SW 1271 (cell line): ENCODE measurements at regions not wholly inside any gene's neighbourhood (a gene's known extent, or its start where the extent isn't known, plus 50 kb on each side); places are given as distances from the start of the nearest gene placed in this dataset.
"Not testable (repeated sequence)": the region's sequence is repeated elsewhere in the genome, so short reads cannot be mapped to it uniquely, and the experiment has no call there.

Experiments
- DNase-seq, 2 experiments: peaks; one replicate each; lab custom pipeline; 2025; lab: John Stamatoyannopoulos, UW

- no peak for DNase-seq
Observed at GRCh38 chr12:73517859-73518258, 1019.8 kb upstream of the ATXN7L3B start.

GRCh38 chr12:73529231-73529630, 1008.4 kb upstream of the ATXN7L3B start:
- no peak for DNase-seq

GRCh38 chr12:73529954-73530353, 1007.7 kb upstream of the ATXN7L3B start:
- DNase-seq, result no peak

DNA sequence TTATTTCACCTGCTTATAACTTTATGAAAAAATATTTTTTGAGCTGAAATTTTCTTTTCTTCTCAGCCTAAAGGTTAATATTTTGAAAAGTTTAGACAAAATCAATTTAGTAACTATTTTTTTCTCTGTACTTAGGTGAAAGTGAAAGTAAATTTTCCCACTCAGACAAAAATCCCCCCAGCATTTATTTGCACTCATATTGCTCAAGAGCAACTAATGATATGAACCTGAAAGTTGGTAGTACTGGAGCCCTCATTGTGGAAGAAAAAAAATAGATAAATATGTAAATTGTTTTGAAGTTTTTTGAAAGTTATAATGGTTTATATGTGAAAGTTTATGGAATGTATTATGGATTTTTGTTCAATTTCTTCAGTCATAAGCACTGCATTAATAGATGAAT, 1005.9 kb upstream of the ATXN7L3B start:
- no peak for DNase-seq

- DNase-seq, result no peak
Observed at GRCh38 chr12:73547421-73547820, 990.2 kb upstream of the ATXN7L3B start.

- DNase-seq, result no peak
Observed at GRCh38 chr12:73585136-73585535, 952.5 kb upstream of the ATXN7L3B start.

GRCh38 chr12:73589220-73589619, 948.4 kb upstream of the ATXN7L3B start:
- DNase-seq, result no peak

DNA sequence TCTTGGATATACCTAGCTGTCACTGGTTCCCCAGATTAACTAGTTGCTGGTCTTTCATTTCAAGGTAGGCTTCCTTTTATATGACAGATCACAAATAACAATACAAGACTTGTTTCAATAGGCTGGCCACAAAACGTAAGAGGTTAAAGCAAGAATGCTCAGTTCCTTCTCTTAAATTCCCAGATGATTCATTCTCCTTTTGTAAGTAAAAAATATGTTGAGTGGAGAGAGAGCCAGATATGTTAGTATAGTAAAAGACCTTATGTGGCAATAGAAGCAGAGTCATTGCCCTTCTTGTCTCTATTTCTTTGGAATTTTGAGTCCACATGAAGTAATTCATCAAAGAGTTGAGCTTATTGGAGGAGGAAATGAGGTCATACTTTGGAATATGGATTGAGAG, 939.0 kb upstream of the ATXN7L3B start:
- DNase-seq, result no peak

- no peak for DNase-seq
Observed at GRCh38 chr12:73599268-73599667, 938.4 kb upstream of the ATXN7L3B start.

DNA sequence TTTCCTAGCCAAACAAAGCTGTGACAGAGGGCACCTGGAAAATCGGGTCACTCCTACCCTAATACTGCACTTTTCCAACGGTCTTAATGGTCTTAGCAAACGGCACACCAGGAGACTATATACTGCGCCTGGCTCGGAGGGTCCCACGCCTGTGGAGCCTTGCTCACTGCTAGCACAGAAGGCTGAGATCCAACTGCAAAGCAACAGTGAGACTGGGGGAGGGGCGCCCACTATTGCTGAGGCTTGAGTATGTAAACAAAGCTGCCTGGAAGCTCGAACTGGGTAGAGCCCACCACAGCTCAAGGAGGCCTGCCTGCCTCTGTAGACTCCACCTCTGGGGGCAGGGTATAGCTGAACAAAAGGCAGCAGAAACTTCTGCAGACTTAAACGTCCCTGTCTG, 931.7 kb upstream of the ATXN7L3B start:
- not testable (repeated sequence) for DNase-seq

- DNase-seq, result no peak
Observed at GRCh38 chr12:73612551-73612950, 925.1 kb upstream of the ATXN7L3B start.

GRCh38 chr12:73623421-73623820, 914.2 kb upstream of the ATXN7L3B start:
- no peak for DNase-seq

GRCh38 chr12:73625226-73625625, 912.4 kb upstream of the ATXN7L3B start:
- DNase-seq, result no peak

- DNase-seq, result no peak
Observed at GRCh38 chr12:73629171-73629570, 908.5 kb upstream of the ATXN7L3B start.

- no peak for DNase-seq
Observed at GRCh38 chr12:73629893-73630831, 907.5 kb upstream of the ATXN7L3B start.

- DNase-seq, result no peak
Observed at GRCh38 chr12:73632191-73632590, 905.4 kb upstream of the ATXN7L3B start.

DNA sequence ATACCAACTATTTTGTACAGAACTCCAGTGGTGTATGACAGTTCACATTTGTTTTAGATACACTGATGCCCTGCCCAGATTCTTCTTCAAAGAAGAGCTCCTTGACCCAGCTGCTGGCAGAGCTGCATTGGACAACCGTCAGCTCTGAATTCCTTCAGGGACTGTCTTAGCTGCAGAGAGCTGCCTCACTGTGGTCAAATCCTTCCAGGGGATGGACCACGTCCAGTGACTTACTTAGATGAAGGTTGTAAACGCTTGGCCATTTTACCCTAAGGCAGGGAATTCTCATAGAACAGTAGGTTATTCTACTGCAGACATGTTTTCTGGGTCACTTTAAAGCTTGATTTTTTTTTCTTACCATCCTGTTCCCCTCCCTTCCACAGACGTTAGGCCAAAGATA, 905.0 kb upstream of the ATXN7L3B start:
- DNase-seq, result no peak

DNA sequence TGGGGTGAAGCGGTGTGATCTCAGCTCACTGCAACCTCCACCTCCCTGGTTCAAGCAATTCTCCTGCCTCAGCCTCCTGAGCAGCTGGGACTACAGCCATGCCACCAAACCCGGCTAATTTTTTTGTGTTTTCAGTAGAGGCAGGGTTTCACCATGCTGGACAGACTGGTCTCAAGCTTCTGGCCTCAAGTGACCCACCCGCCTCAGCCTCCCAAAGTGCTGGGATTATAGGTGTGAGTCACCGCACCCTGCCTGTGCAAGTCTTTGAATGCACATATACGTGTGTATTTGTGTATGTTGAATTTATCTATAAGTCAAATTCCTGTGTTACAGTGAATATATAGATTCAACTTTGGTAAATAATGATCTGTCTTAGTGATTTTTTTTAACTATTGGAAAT, 898.2 kb upstream of the ATXN7L3B start:
- not testable (repeated sequence) for DNase-seq

DNA sequence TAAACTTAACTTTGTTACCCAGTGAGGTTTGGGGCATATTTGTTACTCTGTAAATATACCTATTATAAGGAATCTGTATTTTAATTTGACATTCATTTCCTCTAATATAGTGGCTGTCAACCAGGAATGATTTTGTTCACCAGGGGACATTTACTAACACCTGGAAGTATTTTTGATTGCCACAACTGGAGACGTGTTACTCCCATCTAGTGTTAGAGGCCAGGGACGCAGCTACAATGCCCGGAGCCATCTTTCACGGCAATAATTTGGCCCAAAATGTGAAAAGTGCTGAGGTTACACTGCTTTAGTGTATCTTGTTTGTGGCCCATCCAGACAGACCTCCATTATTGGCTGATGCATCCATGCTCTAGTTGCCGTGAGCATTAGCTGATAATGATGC, 881.3 kb upstream of the ATXN7L3B start:
- no peak for DNase-seq

DNA sequence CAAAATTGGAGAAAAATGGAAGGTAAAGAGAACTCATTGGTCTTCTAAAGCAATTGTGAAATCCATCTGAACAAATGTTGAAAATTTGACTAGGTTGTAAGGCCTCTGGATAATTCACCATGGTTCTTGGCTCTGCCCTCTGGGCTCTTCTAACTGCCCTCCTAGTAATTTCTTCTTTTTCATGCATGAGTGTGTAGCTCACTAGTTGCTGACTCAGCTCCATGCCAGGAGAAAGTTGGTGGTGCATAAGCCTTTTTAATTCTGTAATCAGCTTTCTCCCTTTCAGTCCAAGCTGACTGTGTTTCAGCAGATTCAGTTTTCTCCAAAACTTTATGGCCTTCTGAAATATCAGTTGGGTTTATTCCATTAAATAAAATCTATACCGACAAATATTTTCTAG, 877.8 kb upstream of the ATXN7L3B start:
- DNase-seq, result no peak

- no peak for DNase-seq
Observed at GRCh38 chr12:73665193-73665592, 872.4 kb upstream of the ATXN7L3B start.

DNA sequence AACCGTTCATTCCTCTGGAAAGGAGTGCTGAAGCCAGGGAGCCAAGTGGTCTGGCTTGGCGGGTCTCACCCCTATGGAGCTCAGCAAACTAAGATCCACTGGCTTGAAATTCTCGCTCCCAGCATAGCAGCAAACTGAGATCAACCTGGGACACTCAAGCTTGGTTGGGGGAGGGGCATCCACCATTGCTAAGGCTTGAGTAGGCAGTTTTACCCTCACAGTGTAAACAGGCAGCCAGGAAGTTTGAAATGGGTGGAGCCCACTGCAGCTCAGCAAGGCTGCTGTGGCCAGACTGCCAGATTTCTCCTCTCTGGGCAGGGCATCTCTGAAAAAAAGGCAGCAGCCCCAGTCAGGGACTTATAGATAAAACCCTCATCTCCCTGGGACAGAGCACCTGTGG, 866.1 kb upstream of the ATXN7L3B start:
- DNase-seq, result not testable (repeated sequence)

GRCh38 chr12:73677520-73678291, 859.9 kb upstream of the ATXN7L3B start:
- no peak for DNase-seq
